SJSA1 (cell line): ENCODE measurements at regions not wholly inside any gene's neighbourhood (a gene's known extent, or its start where the extent isn't known, plus 50 kb on each side); places are given as distances from the start of the nearest gene placed in this dataset.
"Not testable (repeated sequence)": the region's sequence is repeated elsewhere in the genome, so short reads cannot be mapped to it uniquely, and the experiment has no call there.

Source experiments
- DNase-seq, 2 experiments: peaks; one replicate each; pipeline ENCODE4 v3.0.0-alpha.2; 2015 to 2020; ENCODE audit warnings: low spot score in 2 of 2, low read depth in 1 of 2
- H3K27ac ChIP-seq: fragments of 250-450 bp; sonication (Bioruptor Pico); 2 replicates; pipeline ENCODE4 v1.5.1; 2020; ENCODE audit warnings: mild to moderate bottlenecking, moderate library complexity
- H3K27me3 ChIP-seq: fragments of 250-450 bp; sonication (Bioruptor Pico); replicated peaks from 2 replicates; pipeline ENCODE4 v1.5.1; 2020; ENCODE audit warnings: mild to moderate bottlenecking, moderate library complexity
- H3K36me3 ChIP-seq: fragments of 250-450 bp; sonication (Bioruptor Pico); 2 replicates; pipeline ENCODE4 v1.5.1; 2020; ENCODE audit warnings: mild to moderate bottlenecking
- H3K4me1 ChIP-seq: fragments of 250-450 bp; sonication (Bioruptor Pico); replicated peaks from 2 replicates; pipeline ENCODE4 v1.6.1; 2021; ENCODE audit warnings: mild to moderate bottlenecking
- H3K4me3 ChIP-seq: fragments of 250-450 bp; sonication (Bioruptor Pico); 2 replicates; pipeline ENCODE4 v1.5.1; 2020; ENCODE audit warnings: mild to moderate bottlenecking
- H3K9me3 ChIP-seq: fragments of 250-450 bp; sonication (Bioruptor Pico); replicated peaks from 2 replicates; pipeline ENCODE4 v1.5.1; 2020; ENCODE audit warnings: mild to moderate bottlenecking

- H3K9me3 ChIP-seq, result no peaks in the 10 kb centered on the region
- H3K4me1 ChIP-seq, result no peaks in the 10 kb centered on the region
- H3K4me3 ChIP-seq, result no peak overlapping the region
- DNase-seq, result no peak
- H3K27ac ChIP-seq, result no peak overlapping the region
- H3K36me3 ChIP-seq, result no peaks in the 10 kb centered on the region
- no peaks in the 10 kb centered on the region for H3K27me3 ChIP-seq
Measured at GRCh38 chr4:52200339-52200725, 149.2 kb downstream of the SPATA18 start.

- Histone ChIP-seq H3K27ac (no peak overlapping the region), H3K27me3 (no peaks in the 10 kb centered on the region), H3K9me3 (no peaks in the 10 kb centered on the region), H3K36me3 (no peaks in the 10 kb centered on the region), H3K4me3 (no peak overlapping the region), H3K4me1 (no peaks in the 10 kb centered on the region)
- no peak for DNase-seq
Measured at GRCh38 chr4:52201715-52202114, 150.6 kb downstream of the SPATA18 start.

DNA sequence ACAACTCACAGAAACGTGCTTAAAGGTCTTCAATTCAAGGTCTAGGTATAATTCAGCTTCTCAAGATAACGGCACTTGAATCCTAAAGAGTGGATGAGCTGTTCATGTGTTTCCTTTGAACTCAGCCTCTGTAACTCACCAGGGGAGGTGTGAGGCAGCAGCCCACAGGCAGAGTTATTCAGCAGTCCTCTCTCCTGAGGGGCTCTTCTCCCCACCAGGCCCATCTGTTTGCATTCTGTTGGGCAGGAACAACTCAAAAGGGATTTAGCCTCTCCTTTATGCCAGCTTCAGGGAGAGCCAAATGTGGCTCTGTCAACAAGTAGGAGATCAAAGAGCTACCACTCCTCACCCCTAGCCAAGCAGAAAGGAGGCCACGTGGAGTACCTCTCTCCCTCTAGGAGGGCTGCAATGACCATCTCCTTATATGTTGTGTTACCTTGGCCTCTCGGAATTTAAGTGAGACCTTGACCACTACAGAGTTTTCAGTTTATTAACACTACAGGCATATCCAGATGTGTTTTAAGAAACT, 151.2 kb downstream of the SPATA18 start:
- Histone ChIP-seq H3K4me3 (no peak overlapping the region), H3K9me3 (no peaks in the 10 kb centered on the region), H3K27me3 (no peaks in the 10 kb centered on the region), H3K36me3 (no peaks in the 10 kb centered on the region), H3K27ac (no peak overlapping the region), H3K4me1 (no peaks in the 10 kb centered on the region)
- DNase-seq, result no peak

DNA sequence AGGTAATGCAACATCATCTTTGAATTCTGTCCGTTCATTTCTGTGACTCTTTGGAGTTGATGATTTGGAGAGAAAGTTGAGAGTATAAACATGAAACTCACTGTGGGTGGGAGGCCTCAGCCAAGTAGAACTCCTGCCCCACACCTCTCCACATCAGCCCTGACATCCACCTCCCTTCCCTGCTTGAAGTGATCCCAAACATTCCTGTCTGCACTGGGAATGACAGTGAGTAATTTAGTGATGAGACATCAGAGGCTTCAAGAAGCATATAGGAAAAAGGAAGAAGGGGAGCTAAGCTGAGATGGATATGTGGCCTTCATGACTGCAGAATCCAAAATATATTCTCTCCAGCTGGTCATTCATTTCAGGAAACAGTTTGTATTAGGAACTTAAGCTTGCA, 151.8 kb downstream of the SPATA18 start:
- no peaks in the 10 kb centered on the region for H3K4me1 ChIP-seq
- H3K36me3 ChIP-seq, result no peaks in the 10 kb centered on the region
- H3K27me3 ChIP-seq, result no peaks in the 10 kb centered on the region
- no peak overlapping the region for H3K27ac ChIP-seq
- no peaks in the 10 kb centered on the region for H3K9me3 ChIP-seq
- no peak overlapping the region for H3K4me3 ChIP-seq
- no peak for DNase-seq

- no peaks in the 10 kb centered on the region for H3K9me3 ChIP-seq
- no peak overlapping the region for H3K27ac ChIP-seq
- H3K4me3 ChIP-seq, result no peak overlapping the region
- no peaks in the 10 kb centered on the region for H3K27me3 ChIP-seq
- no peak for DNase-seq
- no peaks in the 10 kb centered on the region for H3K36me3 ChIP-seq
- H3K4me1 ChIP-seq, result no peaks in the 10 kb centered on the region
Measured at GRCh38 chr4:52203351-52203750, 152.2 kb downstream of the SPATA18 start.

DNA sequence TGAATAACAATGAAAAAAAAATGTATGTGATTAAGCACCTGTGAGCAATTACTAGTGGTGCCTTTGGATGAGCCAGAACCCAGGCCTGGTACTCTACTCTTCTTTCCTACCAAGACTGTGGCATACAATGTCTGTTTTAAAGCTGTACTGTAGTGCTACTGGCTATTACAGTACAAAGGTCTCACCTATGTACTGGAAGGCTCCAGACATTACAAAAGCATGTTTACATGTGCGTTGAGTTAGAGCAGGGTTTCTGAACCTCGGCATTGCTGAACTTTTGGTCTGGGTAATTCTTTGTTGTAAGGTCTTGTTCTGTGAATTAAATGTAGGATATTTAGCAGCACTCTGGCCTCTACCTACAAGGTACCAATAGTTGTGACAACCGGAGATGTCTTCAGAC, 153.8 kb downstream of the SPATA18 start:
- Histone ChIP-seq H3K9me3 (no peaks in the 10 kb centered on the region), H3K27me3 (no peaks in the 10 kb centered on the region), H3K4me1 (no peaks in the 10 kb centered on the region), H3K27ac (no peak overlapping the region), H3K4me3 (no peak overlapping the region), H3K36me3 (no peaks in the 10 kb centered on the region)
- no peak for DNase-seq

GRCh38 chr4:52207146-52207545, 156.0 kb downstream of the SPATA18 start:
- H3K36me3 ChIP-seq, DNase-seq: not testable (repeated sequence)

DNA sequence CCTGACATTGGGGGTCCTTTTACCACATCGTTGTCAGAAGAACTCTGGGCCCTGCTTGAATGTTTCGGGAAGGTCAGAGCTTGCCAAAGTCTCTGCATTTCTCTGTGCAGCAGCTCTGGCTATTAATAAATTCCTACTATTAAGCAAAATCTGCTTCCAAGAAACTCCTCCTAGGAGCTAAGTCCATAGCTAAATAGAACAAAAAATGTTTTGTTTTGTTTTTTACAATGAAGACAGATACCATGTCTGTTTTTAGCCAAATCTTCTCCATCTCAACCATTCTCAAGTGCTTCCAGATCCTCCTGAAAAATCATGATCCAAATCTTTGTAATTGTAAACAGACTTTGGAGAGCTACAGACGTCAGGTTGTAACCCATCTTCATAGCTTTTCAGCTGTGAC, 161.6 kb downstream of the SPATA18 start:
- no peaks in the 10 kb centered on the region for H3K36me3 ChIP-seq
- H3K4me3 ChIP-seq, result no peak overlapping the region
- H3K27me3 ChIP-seq, result no peaks in the 10 kb centered on the region
- no peak overlapping the region for H3K27ac ChIP-seq
- no peak for DNase-seq
- H3K4me1 ChIP-seq, result no peaks in the 10 kb centered on the region
- H3K9me3 ChIP-seq, result no peaks in the 10 kb centered on the region

More at GRCh38 chr4:52207146-52207545, 156.0 kb downstream of the SPATA18 start:
- not testable (repeated sequence) for H3K4me1 ChIP-seq, H3K27me3 ChIP-seq, H3K9me3 ChIP-seq, H3K27ac ChIP-seq, H3K4me3 ChIP-seq

DNA sequence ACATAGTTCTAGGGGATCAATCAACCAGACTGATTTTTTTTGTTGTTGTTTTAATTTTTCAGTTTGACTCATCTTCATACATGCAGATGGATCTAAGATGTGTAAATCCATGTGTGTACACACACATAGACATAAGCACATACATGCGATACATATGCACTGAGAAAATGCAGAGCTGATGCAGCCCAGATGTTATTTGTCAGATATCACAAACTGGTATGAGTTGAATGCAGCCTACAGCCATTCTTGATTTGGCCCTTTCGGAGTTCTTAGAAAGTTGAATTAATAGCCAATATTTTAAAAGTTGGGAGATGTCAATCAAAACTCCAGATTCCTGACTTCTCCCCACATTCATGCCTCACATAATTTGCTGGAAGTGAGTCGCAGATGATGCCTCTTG, 180.4 kb downstream of the SPATA18 start:
- Histone ChIP-seq H3K4me3 (no peak overlapping the region), H3K27ac (no peak overlapping the region), H3K4me1 (no peaks in the 10 kb centered on the region), H3K27me3 (0 out of 2 replicates have a peak, but pooled peaks cover 4% of the 10 kb centered on the region), H3K36me3 (no peaks in the 10 kb centered on the region), H3K9me3 (no peaks in the 10 kb centered on the region)
- DNase-seq, result no peak

DNA sequence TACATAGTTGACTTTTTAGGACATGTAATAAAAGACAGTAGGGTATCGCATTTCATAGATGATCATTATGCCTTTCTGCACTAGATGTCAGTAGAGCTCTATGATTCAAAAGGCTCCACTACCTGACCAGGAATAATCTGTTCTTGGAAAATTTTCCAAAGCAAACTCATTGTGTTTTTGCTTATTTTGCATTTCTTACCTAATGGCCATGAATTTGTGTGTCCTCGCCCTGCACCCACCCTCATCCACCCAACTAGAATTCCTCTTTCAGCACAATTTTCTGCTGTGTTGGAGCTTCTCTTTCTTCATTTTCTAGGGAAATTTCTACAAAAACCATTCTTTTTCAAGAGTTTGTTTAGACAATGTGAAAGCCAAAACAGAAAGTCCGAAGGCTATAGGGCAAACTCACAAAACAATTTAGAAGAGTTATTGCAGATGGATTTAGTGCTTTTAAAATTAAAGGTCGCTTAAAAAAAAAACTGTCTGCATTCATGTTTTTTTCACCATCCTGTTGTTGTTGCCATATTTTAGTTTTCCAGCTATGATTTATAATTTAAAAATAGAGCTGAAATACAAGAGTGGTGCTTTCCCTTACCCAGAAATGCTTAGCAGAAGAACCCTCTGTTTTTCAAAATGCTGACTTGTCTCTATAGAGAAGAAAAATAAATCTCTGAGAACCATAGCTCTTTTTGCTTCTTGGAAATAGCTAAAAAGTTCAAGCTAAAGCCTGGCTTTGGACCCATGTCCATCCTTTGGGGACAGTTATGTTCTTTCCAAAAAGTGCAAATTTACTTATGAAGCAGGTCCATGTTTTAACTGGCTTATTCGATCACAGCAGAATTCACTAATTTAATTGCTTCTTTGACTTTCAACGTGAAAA, 183.7 kb downstream of the SPATA18 start:
- H3K36me3 ChIP-seq, result no peaks in the 10 kb centered on the region
- no peak for DNase-seq
- no peak overlapping the region for H3K4me3 ChIP-seq
- H3K4me1 ChIP-seq, result no peaks in the 10 kb centered on the region
- H3K27me3 ChIP-seq, result 0 out of 2 replicates have a peak, but pooled peaks cover 4% of the 10 kb centered on the region
- H3K9me3 ChIP-seq, result no peaks in the 10 kb centered on the region
- H3K27ac ChIP-seq, result no peak overlapping the region

GRCh38 chr4:52235552-52236201, 184.6 kb downstream of the SPATA18 start:
- H3K36me3 ChIP-seq, result no peaks in the 10 kb centered on the region
- no peaks in the 10 kb centered on the region for H3K4me1 ChIP-seq
- no peak overlapping the region for H3K27ac ChIP-seq
- H3K9me3 ChIP-seq, result no peaks in the 10 kb centered on the region
- 0 out of 2 replicates have a peak, but pooled peaks cover 4% of the 10 kb centered on the region for H3K27me3 ChIP-seq
- no peak for DNase-seq
- H3K4me3 ChIP-seq, result no peak overlapping the region

DNA sequence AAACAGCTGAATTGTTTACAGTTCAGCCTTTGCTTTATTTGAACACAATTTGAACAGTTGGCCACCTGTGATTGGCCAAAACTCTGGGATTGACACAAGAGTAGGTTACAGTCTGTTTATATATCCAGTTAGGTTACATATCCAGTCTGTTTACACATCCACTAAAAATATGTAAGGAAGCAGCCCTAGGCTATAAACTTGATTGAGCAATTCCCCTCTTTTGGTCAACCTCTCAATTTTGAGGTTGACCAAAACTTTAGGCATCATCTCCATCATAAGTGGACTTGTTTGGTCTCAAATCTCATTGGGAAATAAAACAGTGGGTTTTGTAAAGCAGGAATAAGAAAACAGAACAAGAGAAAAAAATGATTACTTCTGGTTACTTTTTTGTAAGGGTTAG, 190.8 kb downstream of the SPATA18 start:
- no peak overlapping the region for H3K4me3 ChIP-seq
- no peak overlapping the region for H3K27ac ChIP-seq
- H3K9me3 ChIP-seq, result no peaks in the 10 kb centered on the region
- no peaks in the 10 kb centered on the region for H3K4me1 ChIP-seq
- no peak for DNase-seq
- H3K27me3 ChIP-seq, result no peaks in the 10 kb centered on the region
- no peaks in the 10 kb centered on the region for H3K36me3 ChIP-seq

DNA sequence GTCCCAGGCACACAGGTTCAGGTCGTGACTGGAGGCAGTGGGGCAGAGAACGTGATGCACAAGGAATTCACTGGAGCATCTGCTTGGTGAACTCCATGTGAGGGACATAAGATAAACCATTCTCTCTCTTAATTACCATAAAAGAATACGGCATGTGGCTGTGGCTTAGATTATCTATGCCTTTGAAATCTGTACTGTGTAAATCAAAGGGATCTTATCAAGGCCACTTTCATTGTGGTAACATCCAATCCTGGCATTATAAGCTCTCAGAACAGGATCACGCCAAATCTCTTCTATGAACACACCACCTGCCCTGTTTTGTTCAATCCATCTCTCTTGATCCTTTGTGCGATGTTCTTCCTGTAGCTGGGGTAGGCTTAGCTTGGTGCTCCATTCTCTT, 192.3 kb downstream of the SPATA18 start:
- Histone ChIP-seq H3K9me3 (no peaks in the 10 kb centered on the region), H3K4me3 (no peak overlapping the region), H3K36me3 (no peaks in the 10 kb centered on the region), H3K4me1 (no peaks in the 10 kb centered on the region), H3K27ac (no peak overlapping the region), H3K27me3 (no peaks in the 10 kb centered on the region)
- no peak for DNase-seq

DNA sequence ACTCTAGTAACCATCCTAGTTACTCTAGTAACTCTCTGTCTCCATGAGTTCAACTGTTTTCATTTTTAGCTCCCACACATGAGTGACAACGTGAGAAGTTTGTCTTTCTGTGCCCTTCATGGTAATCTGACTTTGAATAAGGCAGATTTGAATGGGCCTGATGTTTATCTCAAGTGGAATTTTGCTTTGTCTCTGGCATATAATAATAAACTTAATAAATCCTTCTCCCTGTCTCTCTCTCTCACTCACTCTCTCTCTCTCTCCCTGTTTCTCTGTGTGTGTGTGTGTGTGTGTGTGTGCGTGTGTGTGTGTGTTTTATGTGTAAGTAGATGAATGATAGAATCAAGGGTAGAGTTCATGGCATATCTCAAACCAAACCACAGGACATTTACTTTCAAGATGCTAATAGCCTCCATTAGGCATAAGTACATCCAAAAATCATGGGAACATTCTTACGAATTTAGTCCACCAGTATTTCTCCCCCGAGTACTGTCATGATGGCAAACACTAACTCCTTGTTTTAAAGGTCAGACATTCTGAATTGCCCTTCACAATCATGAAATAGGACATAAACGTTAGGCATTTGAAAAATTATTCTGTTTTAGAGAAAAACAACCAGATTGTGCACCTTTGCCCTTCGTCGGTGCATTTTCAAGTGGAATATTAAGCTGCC, 193.1 kb downstream of the SPATA18 start:
- no peaks in the 10 kb centered on the region for H3K36me3 ChIP-seq
- H3K27ac ChIP-seq, result no peak overlapping the region
- H3K4me1 ChIP-seq, result no peaks in the 10 kb centered on the region
- no peaks in the 10 kb centered on the region for H3K27me3 ChIP-seq
- no peak for DNase-seq
- no peak overlapping the region for H3K4me3 ChIP-seq
- no peaks in the 10 kb centered on the region for H3K9me3 ChIP-seq
